IMR-90 (cell line): ENCODE measurements at regions not wholly inside any gene's neighbourhood (a gene's known extent, or its start where the extent isn't known, plus 50 kb on each side); places are given as distances from the start of the nearest gene placed in this dataset.

ENCODE experiments used
- ATAC-seq: fragments of 200-7000 bp; cut with Tn5 transposase; 2 replicates; pipeline ENCODE4 v1.9.1; 2020; ENCODE audit warnings: low read depth, mild to moderate bottlenecking, moderate library complexity
- BruUV-seq: library from RNA; stranded (reverse); fragments of 400-500 nt; replicated peaks from 2 replicates; lab custom pipeline; 2021; lab: Mats Ljungman, UMichigan
- CTCF ChIA-PET: fragments of 300-600 bp; formaldehyde crosslinking; extraction: SDS; loops from one replicate; lab custom pipeline; 2021; ENCODE audit warnings: antibody characterized with exemption; lab: Yijun Ruan, JAX
- POLR2A ChIA-PET: fragments of 300-600 bp; sonication (Branson Sonifier 250); formaldehyde crosslinking; loops from one replicate; lab custom pipeline; 2022; ENCODE audit warnings: antibody characterized with exemption; ENCODE audit not compliant: unreplicated experiment; lab: Charles Lee
- DNase-seq: peaks from one replicate; pipeline ENCODE4 v3.0.0; 2013
- H2AFZ ChIP-seq: replicated peaks from 2 replicates; pipeline ENCODE3; 2013; ENCODE audit warnings: low read length, mild to moderate bottlenecking; ENCODE audit not compliant: poor library complexity
- H2AK5ac ChIP-seq: 2 replicates; pipeline ENCODE4 v1.6.1; 2013; ENCODE audit warnings: low read depth, low read length, inconsistent platforms
- H2AK9ac ChIP-seq: replicated peaks from 2 replicates; pipeline ENCODE3; 2013; ENCODE audit warnings: mild to moderate bottlenecking, low read depth, low read length, moderate library complexity; ENCODE audit not compliant: poor library complexity
- H2BK120ac ChIP-seq: 2 replicates; pipeline ENCODE4 v1.6.1; 2013; ENCODE audit warnings: low read depth, low read length, inconsistent platforms
- H2BK15ac ChIP-seq: 3 replicates; pipeline ENCODE4 v1.6.1; 2013; ENCODE audit warnings: low read depth, low read length, inconsistent platforms
- H2BK20ac ChIP-seq: 2 replicates; pipeline ENCODE4 v1.6.1; 2013; ENCODE audit warnings: low read depth, mild to moderate bottlenecking, inconsistent platforms, low read length, moderate library complexity
- H2BK5ac ChIP-seq: 2 replicates; pipeline ENCODE4 v1.6.1; 2013; ENCODE audit warnings: mild to moderate bottlenecking, low read depth, low read length, inconsistent platforms; ENCODE audit not compliant: poor library complexity, severe bottlenecking
- H3K14ac ChIP-seq: replicated peaks from 2 replicates; pipeline ENCODE4 v1.6.1; 2013; ENCODE audit warnings: low read depth, low read length, inconsistent platforms
- H3K18ac ChIP-seq: 2 replicates; pipeline ENCODE4 v1.6.1; 2013; ENCODE audit warnings: low read depth, low read length, control low read depth
- H3K23ac ChIP-seq: 2 replicates; pipeline ENCODE4 v1.6.1; 2013; ENCODE audit warnings: low read depth, low read length, inconsistent platforms
- H3K27ac ChIP-seq: 2 replicates; pipeline ENCODE4 v1.5.1; 2013; ENCODE audit warnings: mild to moderate bottlenecking, control low read depth, low read length; ENCODE audit not compliant: insufficient read depth
- H3K27me3 ChIP-seq: 2 replicates; pipeline ENCODE4 v1.6.1; 2013; ENCODE audit warnings: low read length; ENCODE audit not compliant: control insufficient read depth, insufficient read depth
- H3K36me3 ChIP-seq: 2 replicates; pipeline ENCODE4 v1.6.1; 2013; ENCODE audit warnings: low read length, mixed read lengths; ENCODE audit not compliant: control insufficient read depth, insufficient read depth
- H3K4ac ChIP-seq: 2 replicates; pipeline ENCODE4 v1.6.1; 2013; ENCODE audit warnings: low read depth, low read length, inconsistent platforms
- H3K4me1 ChIP-seq: 2 replicates; pipeline ENCODE4 v1.6.1; 2013; ENCODE audit warnings: low read length, mixed read lengths; ENCODE audit not compliant: control insufficient read depth, insufficient read depth
- H3K4me2 ChIP-seq: 2 replicates; pipeline ENCODE4 v1.6.1; 2013; ENCODE audit warnings: low read depth, mild to moderate bottlenecking, control low read depth, low read length, moderate library complexity
- H3K4me3 ChIP-seq: 2 replicates; pipeline ENCODE4 v1.5.1; 2013; ENCODE audit warnings: low read depth, mild to moderate bottlenecking, control low read depth, low read length, moderate library complexity; ENCODE audit not compliant: insufficient read depth
- H3K56ac ChIP-seq: 2 replicates; pipeline ENCODE4 v1.6.1; 2013; ENCODE audit warnings: low read length, inconsistent platforms; ENCODE audit not compliant: insufficient read depth; ENCODE audit errors: extremely low read depth
- H3K79me1 ChIP-seq, 2 experiments: 2 replicates each; pipeline ENCODE4 v1.6.1; 2013; ENCODE audit warnings: low read length in 2 of 2, inconsistent platforms in 1 of 2, low read depth in 1 of 2
- H3K9ac ChIP-seq: 2 replicates; pipeline ENCODE4 v1.6.1; 2013; ENCODE audit warnings: low read depth, low read length, control low read depth
- H3K9me1 ChIP-seq: 2 replicates; pipeline ENCODE4 v1.6.1; 2013; ENCODE audit warnings: low read length, inconsistent platforms; ENCODE audit not compliant: insufficient read depth
- H3K9me3 ChIP-seq: 2 replicates; pipeline ENCODE4 v1.6.1; 2013; ENCODE audit warnings: low read length; ENCODE audit not compliant: control insufficient read depth, insufficient read depth
- H4K20me1 ChIP-seq: 2 replicates; pipeline ENCODE4 v1.6.1; 2013; ENCODE audit warnings: low read length, inconsistent platforms; ENCODE audit not compliant: insufficient read depth
- H4K5ac ChIP-seq: 2 replicates; pipeline ENCODE4 v1.6.1; 2013; ENCODE audit warnings: mild to moderate bottlenecking, low read depth, low read length, control low read depth
- H4K8ac ChIP-seq, 2 experiments: 2 replicates each; pipeline ENCODE4 v1.6.1; 2013; ENCODE audit warnings: low read depth in 2 of 2, low read length in 2 of 2, control low read depth in 1 of 2, inconsistent platforms in 1 of 2
- H4K91ac ChIP-seq: 2 replicates; pipeline ENCODE4 v1.6.1; 2013; ENCODE audit warnings: low read depth, low read length, inconsistent platforms; ENCODE audit not compliant: insufficient read depth
- MXI1 ChIP-seq: IDR thresholded peaks from 2 replicates; pipeline ENCODE4 v1.6.1; 2012; ENCODE audit warnings: low read depth, mild to moderate bottlenecking, low read length, moderate library complexity, borderline replicate concordance
- POLR2A ChIP-seq: IDR thresholded peaks from 2 replicates; pipeline ENCODE4 v1.6.1; 2012; ENCODE audit warnings: mild to moderate bottlenecking, low read depth, low read length
- USF2 ChIP-seq: fragments of 150-350 bp; IDR thresholded peaks from 2 replicates; pipeline ENCODE4 v1.6.1; 2017; ENCODE audit warnings: mild to moderate bottlenecking, antibody characterized with exemption, low read length, low read depth
- WGBS, 2 experiments: methylation state at CpG; one replicate each; pipeline versions ENCODE4 v1.1.5 to v1.1.7; 2013; ENCODE audit warnings: missing lambda C conversion rate in 2 of 2; ENCODE audit not compliant: insufficient read length in 1 of 2; ENCODE audit errors: extremely low coverage in 2 of 2; 5-methylcytosine and 5-hydroxymethylcytosine counted together
- dilution Hi-C: fragments of 300-500 bp; cut with HindIII; formaldehyde crosslinking; loops from one replicate; pipeline ENCODE4 v1.14.3; 2018; ENCODE audit warnings: low sequenced_read_pairs; ENCODE audit not compliant: unreplicated experiment
- in situ Hi-C: fragments of 300-500 bp; cut with MboI; formaldehyde crosslinking; loops from 3 replicates; pipeline ENCODE4 v1.14.3; 2019; ENCODE audit warnings: low sequenced_read_pairs, inconsistent platforms, mixed read lengths
- intact Hi-C: fragments of 100-400 bp; cut with micrococcal nuclease; formaldehyde crosslinking; loops from 2 replicates; pipeline ENCODE4 v1.10.0; 2022

GRCh38 chr7:41058986-41059741, 643.7 kb downstream of the INHBA start:
- CTCF ChIA-PET: no interaction called here
- Histone ChIP-seq H3K27ac (no peak overlapping the region), H3K9me3 (no peaks in the 10 kb centered on the region), H3K4me3 (no peak overlapping the region), H2BK15ac (peak overlapping the region; percentile 66; the same call in 1 of the 3 replicates), H3K27me3 (no peaks in the 10 kb centered on the region), H3K56ac (no peak overlapping the region), H4K5ac (no peak overlapping the region; the same call in 1 of the 2 replicates), H2AFZ (peak overlapping the region; percentile 26), H2BK5ac (no peak overlapping the region), H4K8ac (no peak overlapping the region), H3K4me2 (no peak overlapping the region), H3K9ac (no peak overlapping the region), H3K4me1 (peaks cover 5% of the 10 kb centered on the region), H3K79me1 (peaks cover 0 to 12% of the 10 kb centered on the region in 2 experiments; a peak in 2 of 4 replicates), H4K20me1 (no peaks in the 10 kb centered on the region), H2BK120ac (peak overlapping the region; percentile 29; the same call in 1 of the 2 replicates), H3K4ac (peak overlapping the region; percentile 53; the same call in 1 of the 2 replicates), H3K18ac (no peak overlapping the region), H2BK20ac (peak overlapping the region; percentile 47; the same call in 1 of the 2 replicates), H3K23ac (no peak overlapping the region), H2AK9ac (no peak overlapping the region), H4K91ac (no peak overlapping the region), H3K14ac (0 out of 2 replicates have a peak overlapping the region, but pooled peaks have one; percentile 34), H2AK5ac (peak overlapping the region; percentile 65), H3K9me1 (peaks cover 7% of the 10 kb centered on the region; the same call in 1 of the 2 replicates), H3K36me3 (no peaks in the 10 kb centered on the region)
- peak; percentile 51 for DNase-seq
- no TSS peak for BruUV-seq
- POLR2A ChIA-PET: no interaction called here
- no CpG with 5 or more reads among the region's 4 CpGs for WGBS, 2 experiments
- intact Hi-C loops (loop anchor here (10.0 kb wide), 1 partner anchor 824 kb away; no protein-coding TSS in a partner anchor), in situ Hi-C loops (no loop called here), dilution Hi-C loops (no loop called here)
- no peak for ATAC-seq
- TF ChIP-seq POLR2A (no peak), MXI1 (no peak), USF2 (no peak)
